ENCODE measurements at regions not wholly inside any gene's neighbourhood (a gene's known extent, or its start where the extent isn't known, plus 50 kb on each side); places are given as distances from the start of the nearest gene placed in this dataset.

DNA sequence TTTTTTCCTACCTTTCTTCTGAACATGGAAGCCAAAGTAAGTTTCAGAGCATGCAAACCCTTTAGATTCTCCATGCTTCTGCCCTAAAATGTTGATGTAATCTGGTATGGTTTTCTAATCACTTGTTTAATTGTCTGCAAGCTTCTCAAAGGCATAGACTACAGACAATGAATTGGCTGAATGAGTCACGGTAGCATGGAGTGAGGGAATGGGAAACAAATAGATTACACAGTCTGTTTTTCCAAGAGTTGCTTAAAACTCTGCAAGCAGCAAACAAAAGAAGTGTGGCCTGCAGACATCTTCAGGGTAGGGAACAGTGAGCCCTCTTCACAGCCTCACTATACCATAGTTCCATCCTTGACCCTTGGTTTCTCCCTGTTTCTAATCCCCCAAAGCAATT, 326.0 kb downstream of the BARHL2 start:
- TF ChIP-seq, protein P1, sequence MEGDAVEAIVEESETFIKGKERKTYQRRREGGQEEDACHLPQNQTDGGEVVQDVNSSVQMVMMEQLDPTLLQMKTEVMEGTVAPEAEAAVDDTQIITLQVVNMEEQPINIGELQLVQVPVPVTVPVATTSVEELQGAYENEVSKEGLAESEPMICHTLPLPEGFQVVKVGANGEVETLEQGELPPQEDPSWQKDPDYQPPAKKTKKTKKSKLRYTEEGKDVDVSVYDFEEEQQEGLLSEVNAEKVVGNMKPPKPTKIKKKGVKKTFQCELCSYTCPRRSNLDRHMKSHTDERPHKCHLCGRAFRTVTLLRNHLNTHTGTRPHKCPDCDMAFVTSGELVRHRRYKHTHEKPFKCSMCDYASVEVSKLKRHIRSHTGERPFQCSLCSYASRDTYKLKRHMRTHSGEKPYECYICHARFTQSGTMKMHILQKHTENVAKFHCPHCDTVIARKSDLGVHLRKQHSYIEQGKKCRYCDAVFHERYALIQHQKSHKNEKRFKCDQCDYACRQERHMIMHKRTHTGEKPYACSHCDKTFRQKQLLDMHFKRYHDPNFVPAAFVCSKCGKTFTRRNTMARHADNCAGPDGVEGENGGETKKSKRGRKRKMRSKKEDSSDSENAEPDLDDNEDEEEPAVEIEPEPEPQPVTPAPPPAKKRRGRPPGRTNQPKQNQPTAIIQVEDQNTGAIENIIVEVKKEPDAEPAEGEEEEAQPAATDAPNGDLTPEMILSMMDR (IDR thresholded peaks at IDR 0.05) = no peak
- TF ChIP-seq POLR2AphosphoS5 (IDR thresholded peaks at IDR 0.05) (no peak), POLR2A (IDR thresholded peaks at IDR 0.05) (no peak), EP300 (IDR thresholded peaks at IDR 0.05) (no peak)

Measured in gastroesophageal sphincter (tissue), 3 donors.